HFF-Myc (cell line): ENCODE measurements at regions not wholly inside any gene's neighbourhood (a gene's known extent, or its start where the extent isn't known, plus 50 kb on each side); places are given as distances from the start of the nearest gene placed in this dataset.

Experiments
- DNase-seq: peaks from one replicate; pipeline ENCODE4 v3.0.0-alpha.2; 2011; ENCODE audit warnings: low read depth; ENCODE audit errors: extremely low read depth
- H3K4me3 ChIP-seq: replicated peaks from 2 replicates; pipeline ENCODE4 v1.5.1; 2011; ENCODE audit warnings: low read depth, mild to moderate bottlenecking, control low read depth, low read length
- CTCF ChIP-seq: IDR thresholded peaks from 2 replicates; pipeline ENCODE4 v1.5.1; 2012; ENCODE audit warnings: mild to moderate bottlenecking, low read depth, low read length, control low read depth; ENCODE audit errors: missing control alignments

DNA sequence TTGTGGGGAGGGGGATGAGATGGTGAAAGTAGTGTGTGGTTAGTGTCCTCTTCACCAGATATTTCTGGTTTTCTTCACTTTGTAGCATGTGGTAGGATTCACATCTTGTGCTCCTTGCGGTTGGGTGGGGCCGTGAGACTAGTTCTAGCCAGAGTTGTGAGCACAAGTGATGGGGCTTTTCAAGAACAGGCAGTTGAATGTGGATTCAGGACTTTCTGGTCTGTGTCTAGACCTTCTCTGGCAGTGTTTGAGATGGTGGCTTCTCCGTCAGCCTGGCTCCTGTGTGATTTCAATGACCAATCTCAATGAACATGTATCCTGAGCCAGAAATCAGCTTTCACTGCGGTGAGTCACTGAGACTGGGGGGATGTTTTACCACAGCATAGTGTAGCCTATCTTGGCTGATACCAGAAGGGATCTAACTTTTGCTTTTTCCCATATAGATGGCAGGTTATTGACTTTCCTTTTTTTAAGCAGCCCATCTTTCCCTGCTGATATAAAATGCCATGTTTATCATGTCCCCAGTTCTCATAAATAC lies 82.6 kb downstream of the RPLP1 start:
- DNase-seq, result no peak
- H3K4me3 ChIP-seq, result no peak overlapping the region

DNA sequence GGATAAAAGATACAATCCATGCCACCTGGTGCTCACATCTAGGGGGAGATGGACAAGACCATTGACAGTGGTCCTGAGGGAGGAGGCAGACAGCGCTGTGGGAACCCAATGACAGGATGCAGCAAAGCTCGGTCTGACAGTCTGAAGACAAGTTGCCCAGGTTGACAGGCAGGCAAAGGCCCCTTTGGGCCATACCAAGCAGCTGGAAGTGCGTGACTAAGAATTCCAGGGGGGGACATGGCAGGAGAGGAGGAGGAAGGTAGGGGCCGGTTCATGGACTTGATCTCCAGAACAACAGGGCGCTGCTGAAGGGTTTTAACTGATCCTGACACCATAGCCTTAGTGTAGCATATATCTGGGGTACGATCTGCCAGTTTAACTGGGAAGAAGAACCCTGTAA lies 83.4 kb downstream of the RPLP1 start:
- no peak overlapping the region for H3K4me3 ChIP-seq
- no peak for DNase-seq
- no peak for TF ChIP-seq CTCF

More for the DNA sequence above, 82.6 kb downstream of the RPLP1 start:
- no peak for TF ChIP-seq CTCF

DNA sequence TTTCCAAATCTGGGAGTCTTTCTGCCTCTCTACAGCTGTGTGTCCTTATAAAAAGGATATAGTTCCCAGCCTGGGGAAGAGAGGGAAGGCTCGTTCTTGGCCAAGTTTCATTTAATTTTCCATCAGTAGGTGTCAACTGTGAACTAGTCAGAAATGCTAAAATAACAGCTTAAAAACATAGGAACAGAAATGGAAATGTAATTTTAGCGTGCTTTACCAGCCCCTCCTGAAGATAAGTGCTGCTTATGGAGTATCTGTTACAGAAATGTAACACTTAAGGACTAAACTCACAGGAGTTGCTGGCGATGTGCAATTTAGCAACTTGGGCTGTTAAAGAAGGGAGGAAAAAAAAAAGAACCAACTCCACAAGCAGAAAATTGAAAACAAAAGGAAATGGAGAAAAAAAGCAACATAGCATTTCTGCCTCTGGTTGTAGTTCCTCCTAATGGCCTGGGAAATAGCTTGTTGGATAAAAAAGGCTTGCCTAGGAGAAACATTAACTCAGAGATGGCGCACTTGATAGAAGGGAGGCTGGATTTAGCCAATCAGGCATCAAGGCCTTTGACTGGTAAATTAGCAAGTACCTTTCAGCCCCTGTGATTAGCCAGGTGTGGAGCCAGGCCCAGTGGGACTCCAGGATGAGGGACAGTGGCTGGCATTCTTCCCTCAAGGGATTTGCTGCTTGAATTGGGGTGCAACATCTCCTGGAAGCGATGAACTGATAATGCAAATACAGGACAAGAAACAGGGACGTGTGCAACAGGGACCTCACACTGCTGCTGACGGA lies 84.3 kb downstream of the RPLP1 start:
- no peak for TF ChIP-seq CTCF
- no peak for DNase-seq
- H3K4me3 ChIP-seq, result no peak overlapping the region

- no peak overlapping the region for H3K4me3 ChIP-seq
- no peak for DNase-seq
- no peak for TF ChIP-seq CTCF
Observed at GRCh38 chr15:69537901-69538300, 85.3 kb downstream of the RPLP1 start.

DNA sequence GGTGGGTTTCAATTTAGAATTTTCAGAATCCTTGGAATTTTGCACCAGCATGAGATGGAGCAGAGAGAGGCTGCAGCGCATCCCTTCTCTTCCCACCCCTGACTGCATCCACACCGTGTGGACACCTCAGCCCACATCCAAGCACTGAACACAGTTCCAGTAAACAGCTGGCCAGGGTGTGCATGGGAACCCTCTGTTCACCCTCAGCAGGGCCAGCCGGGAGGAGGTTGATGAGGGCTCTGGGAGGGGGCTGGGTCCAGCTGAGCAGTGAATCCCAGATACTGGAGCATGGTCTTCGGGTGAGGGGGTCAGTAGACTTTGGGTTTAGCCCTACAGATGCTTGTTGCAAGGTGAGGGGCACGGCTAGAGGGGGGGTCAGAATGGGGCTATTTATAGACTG lies 85.8 kb downstream of the RPLP1 start:
- H3K4me3 ChIP-seq, result no peak overlapping the region
- no peak for DNase-seq
- no peak for TF ChIP-seq CTCF

- no peak for DNase-seq
- TF ChIP-seq CTCF, result no peak
- H3K4me3 ChIP-seq, result no peak overlapping the region
Observed at GRCh38 chr15:69539345-69539744, 86.7 kb downstream of the RPLP1 start.

- no peak overlapping the region for H3K4me3 ChIP-seq
- no peak for DNase-seq
- no peak for TF ChIP-seq CTCF
Observed at GRCh38 chr15:69540622-69541021, 88.0 kb downstream of the RPLP1 start.
